ENCODE measurements at regions not wholly inside any gene's neighbourhood (a gene's known extent, or its start where the extent isn't known, plus 50 kb on each side); places are given as distances from the start of the nearest gene placed in this dataset.

DNA sequence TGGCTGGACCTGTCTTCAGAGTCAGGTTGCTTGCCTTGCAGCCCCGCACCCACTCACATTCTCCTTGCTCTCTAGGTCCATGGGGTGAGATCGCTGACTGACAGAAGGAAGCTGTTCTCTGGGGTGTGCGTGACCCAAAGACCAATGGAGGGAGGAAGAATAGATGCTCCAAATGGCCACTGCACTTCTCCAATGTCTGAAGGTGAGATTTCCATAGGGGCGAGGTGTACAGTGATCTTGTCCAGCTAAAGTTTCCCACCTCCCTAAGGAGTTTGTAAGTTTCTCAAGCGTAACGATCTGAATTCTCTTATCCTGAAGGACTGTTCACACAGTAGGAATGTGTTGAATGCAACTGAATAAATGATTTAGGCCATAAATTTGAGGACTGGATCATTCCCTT lies 211.9 kb upstream of the IRF2BP2 start:
- TF ChIP-seq TAF1 (IDR thresholded peaks at IDR 0.05; ENCODE audit: low read depth, low read length) (no peak), POLR2A (IDR thresholded peaks at IDR 0.05; ENCODE audit: low read depth, low read length) (no peak)
